Stimulated activated naive CD8-positive, alpha-beta T cell treated with anti-CD3 and anti-CD28 coated beads, Interleukin-15, amount 100 ng/mL, for 72 hours (primary cell): ENCODE measurements at regions not wholly inside any gene's neighbourhood (a gene's known extent, or its start where the extent isn't known, plus 50 kb on each side); places are given as distances from the start of the nearest gene placed in this dataset.
"Not testable (repeated sequence)": the region's sequence is repeated elsewhere in the genome, so short reads cannot be mapped to it uniquely, and the experiment has no call there.

Experiments
- ATAC-seq: fragments of 150-1000 bp; cut with Tn5 transposase; 2 replicates; pipeline ENCODE4 v1.10.0; 2021; ENCODE audit warnings: mild to moderate bottlenecking, moderate library complexity
- DNase-seq, 2 donors: peaks; one replicate each; pipeline ENCODE4 v3.0.0; 2021 to 2022
- H3K27ac Mint-ChIP-seq, 2 donors: one replicate each; pipeline ENCODE4 v1.8.0; 2022; ENCODE audit warnings: mild to moderate bottlenecking in 2 of 2, mixed read lengths in 2 of 2, moderate library complexity in 2 of 2
- H3K27me3 Mint-ChIP-seq: one replicate; pipeline ENCODE4 v1.8.0; 2022; ENCODE audit warnings: mixed read lengths
- H3K4me1 Mint-ChIP-seq: one replicate; pipeline ENCODE4 v1.8.0; 2022; ENCODE audit warnings: mild to moderate bottlenecking, mixed read lengths
- H3K4me3 Mint-ChIP-seq, 2 donors: one replicate each; pipeline ENCODE4 v1.8.0; 2022; ENCODE audit warnings: mild to moderate bottlenecking in 2 of 2, mixed read lengths in 2 of 2, moderate library complexity in 1 of 2
- H3K9me3 Mint-ChIP-seq, 2 donors: one replicate each; pipeline ENCODE4 v1.8.0; 2022; ENCODE audit warnings: mixed read lengths in 2 of 2

- Mint-ChIP-seq H3K4me1 (no peaks in the 10 kb centered on the region), H3K27me3 (no peaks in the 10 kb centered on the region), H3K9me3 (no peaks in the 10 kb centered on the region), H3K27ac (no peak overlapping the region), H3K4me3 (no peak overlapping the region)
- no peak for ATAC-seq
- no peak for DNase-seq
Measured at GRCh38 chr3:87126321-87126720, 100.8 kb upstream of the CHMP2B start.

- no peak for ATAC-seq
- Mint-ChIP-seq H3K27ac (no peak overlapping the region), H3K27me3 (no peaks in the 10 kb centered on the region), H3K4me3 (no peak overlapping the region), H3K4me1 (no peaks in the 10 kb centered on the region), H3K9me3 (no peaks in the 10 kb centered on the region)
- no peak for DNase-seq
Measured at GRCh38 chr3:87125116-87125515, 102.0 kb upstream of the CHMP2B start.

GRCh38 chr3:87122766-87123165 is 104.3 kb upstream of the CHMP2B start:
- Mint-ChIP-seq H3K27me3 (no peaks in the 10 kb centered on the region), H3K4me1 (no peaks in the 10 kb centered on the region), H3K27ac (no peak overlapping the region), H3K9me3 (no peaks in the 10 kb centered on the region), H3K4me3 (no peak overlapping the region)
- DNase-seq (no peak), ATAC-seq (no peak)

GRCh38 chr3:87121856-87122255 is 105.3 kb upstream of the CHMP2B start:
- no peaks in the 10 kb centered on the region for H3K4me1 Mint-ChIP-seq
- no peaks in the 10 kb centered on the region for H3K27me3 Mint-ChIP-seq
- DNase-seq (no peak), ATAC-seq (no peak)
- H3K27ac Mint-ChIP-seq: no peak overlapping the region
- no peaks in the 10 kb centered on the region for H3K9me3 Mint-ChIP-seq
- no peak overlapping the region for H3K4me3 Mint-ChIP-seq

GRCh38 chr3:87120881-87121280 is 106.2 kb upstream of the CHMP2B start:
- Mint-ChIP-seq H3K27ac (no peak overlapping the region), H3K4me3 (no peak overlapping the region), H3K4me1 (no peaks in the 10 kb centered on the region), H3K9me3 (no peaks in the 10 kb centered on the region), H3K27me3 (no peaks in the 10 kb centered on the region)
- DNase-seq (no peak), ATAC-seq (no peak)

GRCh38 chr3:87120236-87120635 is 106.9 kb upstream of the CHMP2B start:
- Mint-ChIP-seq H3K27me3 (no peaks in the 10 kb centered on the region), H3K9me3 (no peaks in the 10 kb centered on the region), H3K4me1 (no peaks in the 10 kb centered on the region), H3K4me3 (no peak overlapping the region), H3K27ac (no peak overlapping the region)
- no peak for DNase-seq
- ATAC-seq: no peak

GRCh38 chr3:87109465-87109864 is 117.6 kb upstream of the CHMP2B start:
- no peak overlapping the region for H3K4me3 Mint-ChIP-seq
- H3K27ac Mint-ChIP-seq: no peak overlapping the region
- no peaks in the 10 kb centered on the region for H3K27me3 Mint-ChIP-seq
- DNase-seq: no peak
- H3K4me1 Mint-ChIP-seq: no peaks in the 10 kb centered on the region
- no peak for ATAC-seq
- H3K9me3 Mint-ChIP-seq: peaks cover 7 to 22% of the 10 kb centered on the region in 2 donors

GRCh38 chr3:87101861-87102625 is 111.1 kb upstream of the VGLL3 start:
- Mint-ChIP-seq H3K9me3 (peaks cover 7 to 9% of the 10 kb centered on the region in 2 donors), H3K27ac (no peak overlapping the region), H3K4me3 (no peak overlapping the region), H3K27me3 (no peaks in the 10 kb centered on the region), H3K4me1 (no peaks in the 10 kb centered on the region)
- DNase-seq (no peak), ATAC-seq (no peak)

GRCh38 chr3:87097733-87098132 is 106.8 kb upstream of the VGLL3 start:
- H3K4me3 Mint-ChIP-seq, DNase-seq, H3K27me3 Mint-ChIP-seq, H3K9me3 Mint-ChIP-seq, H3K4me1 Mint-ChIP-seq, ATAC-seq: not testable (repeated sequence)
- H3K27ac Mint-ChIP-seq: peak overlapping the region in 1 of 2 donors; percentile 13

GRCh38 chr3:87090631-87091030 is 99.7 kb upstream of the VGLL3 start:
- Mint-ChIP-seq H3K4me1 (peaks cover 16% of the 10 kb centered on the region), H3K27ac (no peak overlapping the region), H3K27me3 (peaks cover 31% of the 10 kb centered on the region), H3K4me3 (no peak overlapping the region), H3K9me3 (no peaks in the 10 kb centered on the region)
- DNase-seq: no peak
- no peak for ATAC-seq

- H3K27ac Mint-ChIP-seq: peak overlapping the region; percentile 44 to 57
- H3K9me3 Mint-ChIP-seq: no peaks in the 10 kb centered on the region
- DNase-seq (peak; percentile 10), ATAC-seq (peak; percentile 62)
- peaks cover 23% of the 10 kb centered on the region for H3K4me1 Mint-ChIP-seq
- peak overlapping the region; percentile 70 to 82 for H3K4me3 Mint-ChIP-seq
- peaks cover 31% of the 10 kb centered on the region for H3K27me3 Mint-ChIP-seq
Measured at GRCh38 chr3:87088993-87089841, 98.3 kb upstream of the VGLL3 start.

- H3K4me1 Mint-ChIP-seq: peaks cover 23% of the 10 kb centered on the region
- peak overlapping the region; percentile 70 to 82 for H3K4me3 Mint-ChIP-seq
- DNase-seq (no peak), ATAC-seq (no peak)
- peaks cover 31% of the 10 kb centered on the region for H3K27me3 Mint-ChIP-seq
- no peaks in the 10 kb centered on the region for H3K9me3 Mint-ChIP-seq
- peak overlapping the region; percentile 44 to 57 for H3K27ac Mint-ChIP-seq
Measured at GRCh38 chr3:87088430-87088992, 97.6 kb upstream of the VGLL3 start.

- Mint-ChIP-seq H3K4me3 (no peak overlapping the region), H3K27ac (peak overlapping the region; percentile 19 to 41), H3K27me3 (peaks cover 29% of the 10 kb centered on the region), H3K9me3 (no peaks in the 10 kb centered on the region), H3K4me1 (peaks cover 23% of the 10 kb centered on the region)
- ATAC-seq (no peak), DNase-seq (no peak)
Measured at GRCh38 chr3:87084868-87085267, 93.9 kb upstream of the VGLL3 start.

GRCh38 chr3:87082796-87083440 is 92.0 kb upstream of the VGLL3 start:
- no peaks in the 10 kb centered on the region for H3K9me3 Mint-ChIP-seq
- H3K27ac Mint-ChIP-seq: no peak overlapping the region
- peaks cover 10% of the 10 kb centered on the region for H3K27me3 Mint-ChIP-seq
- ATAC-seq (peak; percentile 46), DNase-seq (no peak)
- peaks cover 7% of the 10 kb centered on the region for H3K4me1 Mint-ChIP-seq
- no peak overlapping the region for H3K4me3 Mint-ChIP-seq

GRCh38 chr3:87077355-87077754 is 86.4 kb upstream of the VGLL3 start:
- DNase-seq (no peak), ATAC-seq (no peak)
- H3K4me3 Mint-ChIP-seq: no peak overlapping the region
- no peaks in the 10 kb centered on the region for H3K9me3 Mint-ChIP-seq
- H3K4me1 Mint-ChIP-seq: no peaks in the 10 kb centered on the region
- H3K27ac Mint-ChIP-seq: no peak overlapping the region
- H3K27me3 Mint-ChIP-seq: no peaks in the 10 kb centered on the region
